HG03457 (cell line): ENCODE measurements at regions not wholly inside any gene's neighbourhood (a gene's known extent, or its start where the extent isn't known, plus 50 kb on each side); places are given as distances from the start of the nearest gene placed in this dataset.

Experiments used
- ATAC-seq: cut with Tn5 transposase; IDR thresholded peaks from one replicate; pipeline ENCODE4 v1.9.1; 2021; ENCODE audit warnings: moderate number of reproducible peaks; ENCODE audit not compliant: unreplicated experiment

GRCh38 chr2:221641181-221641871, 69.2 kb upstream of the EPHA4 start:
- ATAC-seq = no peak

DNA sequence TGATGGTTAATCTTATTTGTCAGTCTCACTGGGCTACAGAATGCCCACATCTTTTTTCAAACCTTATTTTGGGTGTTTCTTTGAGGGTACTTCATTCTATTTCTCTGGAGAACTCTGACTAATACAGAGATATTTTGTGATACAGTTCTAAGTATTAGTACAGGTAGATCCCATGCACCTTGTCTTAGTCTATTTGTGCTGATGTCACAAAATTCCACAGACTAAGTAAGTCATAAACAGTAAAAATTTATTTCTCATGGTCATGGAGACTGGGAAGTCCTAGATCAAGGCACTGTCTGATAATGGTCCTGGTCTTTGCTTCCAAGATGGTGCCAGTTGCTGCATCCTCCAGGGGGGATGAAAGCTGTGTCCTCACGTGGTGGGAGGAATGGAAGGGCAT, 68.6 kb upstream of the EPHA4 start:
- ATAC-seq = no peak

DNA sequence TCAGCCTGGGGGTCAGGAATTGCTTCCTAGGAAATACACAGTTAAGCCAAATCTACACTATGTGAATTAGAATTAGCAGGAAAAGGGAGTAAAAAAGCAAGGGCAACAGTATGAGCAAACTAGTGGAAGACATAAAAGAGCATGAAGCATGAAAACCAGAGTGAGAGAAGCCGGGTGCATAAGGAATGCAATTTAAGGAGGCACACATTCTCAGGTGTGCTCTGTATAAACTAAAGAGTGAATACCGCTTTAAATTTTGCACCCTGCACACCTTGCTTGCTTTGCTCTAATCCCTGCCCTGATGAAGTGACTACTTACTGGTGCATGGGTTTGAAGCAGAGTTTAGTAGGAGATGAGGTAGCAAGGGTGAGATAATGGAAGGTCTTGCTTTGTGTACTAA, 65.7 kb upstream of the EPHA4 start:
- ATAC-seq = no peak

DNA sequence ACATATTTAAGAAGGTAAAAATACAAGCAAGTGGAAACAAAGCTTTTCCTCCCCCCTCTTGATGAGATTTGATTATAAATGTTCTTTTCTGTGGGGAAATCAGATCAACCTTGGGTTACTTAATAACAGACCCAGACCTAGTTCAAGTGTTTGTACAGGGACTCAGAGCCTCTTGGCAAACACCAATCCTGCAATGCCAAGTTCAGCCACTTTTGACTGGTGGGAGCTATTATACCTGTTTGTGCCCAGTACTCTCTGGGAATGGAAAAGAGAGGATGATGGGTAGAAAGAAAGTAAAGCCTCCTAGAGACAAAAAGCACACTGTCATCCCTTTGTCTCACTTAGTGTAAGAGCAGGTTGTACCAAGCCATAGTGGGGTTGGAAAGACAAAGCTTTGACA, 63.8 kb upstream of the EPHA4 start:
- ATAC-seq = no peak

DNA sequence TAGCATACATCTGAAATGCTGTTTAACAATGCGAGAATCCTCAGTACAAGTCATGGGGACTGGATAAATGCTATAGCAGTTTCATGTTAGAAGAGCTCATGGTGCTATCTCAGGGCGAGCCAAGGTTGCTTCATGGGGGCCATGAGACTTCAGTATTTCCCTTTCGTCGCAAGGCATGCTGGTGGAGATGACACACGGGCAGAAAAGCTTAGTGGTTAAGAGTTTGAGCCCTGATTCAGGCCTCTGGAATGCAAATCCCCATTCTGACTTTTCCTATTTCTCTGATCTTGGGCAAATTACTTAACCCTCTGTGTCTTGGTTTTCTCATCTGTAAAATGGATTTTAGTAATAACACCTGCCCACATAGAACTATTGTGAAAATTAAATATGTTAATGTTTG, 57.4 kb upstream of the EPHA4 start:
- no peak for ATAC-seq

DNA sequence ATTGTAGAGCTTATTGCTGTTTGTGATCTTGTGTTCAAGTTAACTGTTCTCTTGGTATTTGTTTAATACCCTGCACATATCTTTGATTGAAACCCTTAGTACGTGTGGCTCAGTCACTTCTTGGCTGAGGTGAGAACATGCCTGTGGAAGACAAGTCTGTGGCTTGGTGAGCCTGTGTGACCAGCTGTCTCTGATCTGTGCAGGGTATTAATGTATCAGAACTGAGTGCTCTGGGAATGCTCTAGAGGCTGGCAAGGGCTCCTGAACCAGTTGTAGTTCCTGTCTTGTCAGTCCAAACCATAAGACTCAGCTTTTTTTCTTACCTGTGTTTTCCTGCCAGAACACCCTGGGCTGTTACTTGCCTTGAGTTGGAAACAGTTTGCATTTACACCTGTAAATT, 52.4 kb upstream of the EPHA4 start:
- ATAC-seq = no peak
